Body of pancreas (tissue), 4 donors: ENCODE measurements at regions not wholly inside any gene's neighbourhood (a gene's known extent, or its start where the extent isn't known, plus 50 kb on each side); places are given as distances from the start of the nearest gene placed in this dataset.

Experiments
- CTCF ChIP-seq, 7 experiments: fragments of 450-650 bp in 4 of 7; fragments of 200-600 bp in 3 of 7; sonication (generic) in 3 of 7; IDR thresholded peaks; one replicate each; pipeline ENCODE4 v1.5.1; 2016 to 2019; ENCODE audit warnings: antibody characterized with exemption in 7 of 7
- POLR2A ChIP-seq, 3 donors: fragments of 450-650 bp; IDR thresholded peaks; one replicate each; pipeline ENCODE4 v1.6.1; 2016; ENCODE audit warnings: antibody characterized with exemption in 3 of 3, mild to moderate bottlenecking in 2 of 3

- TF ChIP-seq POLR2A (IDR thresholded peaks at IDR 0.05) (no peak), CTCF (IDR thresholded peaks at IDR 0.05) (no peak)
These were observed 231.3 kb downstream of the ENC1 start for GRCh38 chr5:74409166-74409706.
